ENCODE measurements at regions not wholly inside any gene's neighbourhood (a gene's known extent, or its start where the extent isn't known, plus 50 kb on each side); places are given as distances from the start of the nearest gene placed in this dataset.
"Not testable (repeated sequence)": the region's sequence is repeated elsewhere in the genome, so short reads cannot be mapped to it uniquely, and the experiment has no call there.

GRCh38 chr2:113337809-113338208 lies 59.1 kb upstream of the PAX8 start:
- DNase-seq: no peak

- not testable (repeated sequence) for DNase-seq
Measured at GRCh38 chr2:113336040-113336439, 57.3 kb upstream of the PAX8 start.

GRCh38 chr2:113334147-113334546 lies 55.4 kb upstream of the PAX8 start:
- no peak for DNase-seq

GRCh38 chr2:113333735-113334134 lies 55.0 kb upstream of the PAX8 start:
- not testable (repeated sequence) for DNase-seq

- DNase-seq: not testable (repeated sequence)
Measured at GRCh38 chr2:113330060-113330767, 51.5 kb upstream of the PAX8 start.

- not testable (repeated sequence) for DNase-seq
Measured at GRCh38 chr2:113328973-113329372, 50.3 kb upstream of the PAX8 start.

- not testable (repeated sequence) for DNase-seq
Measured at GRCh38 chr2:113328572-113328971, 49.9 kb upstream of the PAX8 start.

Measured in GF-D8 (cell line).